Kidney epithelial cell (primary cell): ENCODE measurements at regions not wholly inside any gene's neighbourhood (a gene's known extent, or its start where the extent isn't known, plus 50 kb on each side); places are given as distances from the start of the nearest gene placed in this dataset.
"Not testable (repeated sequence)": the region's sequence is repeated elsewhere in the genome, so short reads cannot be mapped to it uniquely, and the experiment has no call there.

Experiments used
- DNase-seq: peaks from one replicate; pipeline ENCODE4 v3.0.0-alpha.2; 2010; ENCODE audit warnings: low read depth
- H3K27me3 ChIP-seq: 2 replicates; pipeline ENCODE4 v1.6.0; 2011; ENCODE audit warnings: low read length; ENCODE audit not compliant: control insufficient read depth, insufficient read depth
- H3K36me3 ChIP-seq: 2 replicates; pipeline ENCODE4 v1.5.1; 2011; ENCODE audit warnings: low read length; ENCODE audit not compliant: control insufficient read depth, insufficient read depth
- H3K4me3 ChIP-seq: 2 replicates; pipeline ENCODE4 v1.5.1; 2011; ENCODE audit warnings: low read depth, mild to moderate bottlenecking, control low read depth, low read length
- TF ChIP-seq, protein P1 (sequence below): IDR thresholded peaks from 2 replicates; pipeline ENCODE4 v1.5.1; 2011; ENCODE audit warnings: mild to moderate bottlenecking, moderate library complexity, low read length, control low read depth, inconsistent platforms; ENCODE audit not compliant: insufficient read depth, poor library complexity, severe bottlenecking

DNA sequence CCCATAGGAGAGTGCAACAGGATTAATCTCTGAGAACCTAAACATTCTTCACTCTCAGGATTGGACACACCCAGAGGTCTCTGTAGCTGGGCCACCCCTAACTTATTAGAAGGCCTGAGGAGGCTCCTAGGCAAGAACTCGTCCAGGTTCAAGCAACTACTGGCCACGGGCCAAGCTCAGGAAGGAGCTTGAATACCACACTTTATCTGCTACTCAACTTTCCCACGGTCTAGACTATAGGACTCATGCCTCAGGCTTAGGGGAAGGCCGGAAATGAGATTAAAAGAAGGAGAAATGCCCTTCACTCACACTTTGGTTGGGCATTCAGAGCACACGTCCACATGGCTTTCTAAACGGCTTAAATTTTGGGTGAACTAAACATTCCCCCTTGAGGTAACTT is 142.8 kb upstream of the PHYHIPL start:
- TF ChIP-seq, protein P1, sequence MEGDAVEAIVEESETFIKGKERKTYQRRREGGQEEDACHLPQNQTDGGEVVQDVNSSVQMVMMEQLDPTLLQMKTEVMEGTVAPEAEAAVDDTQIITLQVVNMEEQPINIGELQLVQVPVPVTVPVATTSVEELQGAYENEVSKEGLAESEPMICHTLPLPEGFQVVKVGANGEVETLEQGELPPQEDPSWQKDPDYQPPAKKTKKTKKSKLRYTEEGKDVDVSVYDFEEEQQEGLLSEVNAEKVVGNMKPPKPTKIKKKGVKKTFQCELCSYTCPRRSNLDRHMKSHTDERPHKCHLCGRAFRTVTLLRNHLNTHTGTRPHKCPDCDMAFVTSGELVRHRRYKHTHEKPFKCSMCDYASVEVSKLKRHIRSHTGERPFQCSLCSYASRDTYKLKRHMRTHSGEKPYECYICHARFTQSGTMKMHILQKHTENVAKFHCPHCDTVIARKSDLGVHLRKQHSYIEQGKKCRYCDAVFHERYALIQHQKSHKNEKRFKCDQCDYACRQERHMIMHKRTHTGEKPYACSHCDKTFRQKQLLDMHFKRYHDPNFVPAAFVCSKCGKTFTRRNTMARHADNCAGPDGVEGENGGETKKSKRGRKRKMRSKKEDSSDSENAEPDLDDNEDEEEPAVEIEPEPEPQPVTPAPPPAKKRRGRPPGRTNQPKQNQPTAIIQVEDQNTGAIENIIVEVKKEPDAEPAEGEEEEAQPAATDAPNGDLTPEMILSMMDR, result no peak
- Histone ChIP-seq H3K4me3 (no peak overlapping the region), H3K27me3 (no peaks in the 10 kb centered on the region), H3K36me3 (no peaks in the 10 kb centered on the region)
- DNase-seq, result no peak

DNA sequence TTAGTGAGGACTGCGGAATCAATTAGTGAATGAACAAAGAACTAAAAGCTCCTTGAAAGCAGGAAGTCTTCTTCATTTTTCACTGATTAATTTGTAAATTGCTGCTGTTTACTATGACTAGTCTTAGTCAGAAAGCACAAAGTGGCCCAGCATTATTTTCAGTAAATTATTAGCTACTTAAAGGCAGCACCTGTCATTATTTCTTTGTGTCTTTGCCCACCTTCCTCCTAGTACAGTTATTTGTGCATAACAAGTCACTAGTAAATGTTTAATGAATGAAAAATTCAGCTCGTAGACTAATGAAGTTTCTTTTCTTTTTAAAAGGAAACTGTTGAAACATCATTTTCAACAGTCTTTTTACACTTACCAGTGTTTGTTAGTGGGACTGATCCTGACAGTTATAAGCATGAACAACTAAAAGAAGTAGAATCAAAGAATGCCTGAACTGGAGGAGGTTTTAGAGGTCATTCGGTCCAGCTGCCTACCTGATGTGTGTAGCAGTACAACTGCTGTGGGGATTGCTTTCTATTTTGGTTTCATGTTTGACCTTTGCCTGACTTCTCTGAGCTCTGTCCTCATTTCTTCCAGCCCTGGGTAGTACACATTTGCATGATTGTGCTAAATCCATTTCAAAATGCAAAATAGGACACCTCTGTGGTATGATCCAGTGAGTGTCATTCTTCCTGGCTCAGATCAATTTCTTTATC is 140.0 kb upstream of the PHYHIPL start:
- TF ChIP-seq, protein P1, result no peak
- no peak overlapping the region for H3K4me3 ChIP-seq
- H3K27me3 ChIP-seq, result no peaks in the 10 kb centered on the region
- H3K36me3 ChIP-seq, result no peaks in the 10 kb centered on the region
- no peak for DNase-seq

DNA sequence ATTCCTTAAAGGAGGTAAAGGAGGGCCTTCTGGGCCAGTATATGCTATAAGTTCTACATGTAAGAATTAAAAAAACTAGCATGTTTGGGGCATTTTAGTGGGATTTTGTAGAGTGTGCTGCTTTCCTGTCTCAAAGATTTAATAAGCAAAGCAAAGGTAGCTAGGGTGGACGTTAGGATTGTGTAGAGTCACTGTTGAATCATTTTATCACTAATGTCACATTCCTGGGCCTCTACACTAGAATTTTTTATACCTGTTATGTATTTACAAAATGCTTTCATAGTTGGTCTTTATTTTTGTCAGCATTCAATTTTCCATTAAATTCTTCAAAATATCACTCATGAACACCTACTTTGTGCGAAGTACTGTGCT is 139.4 kb upstream of the PHYHIPL start:
- no peaks in the 10 kb centered on the region for H3K27me3 ChIP-seq
- DNase-seq, result no peak
- no peaks in the 10 kb centered on the region for H3K36me3 ChIP-seq
- H3K4me3 ChIP-seq, result no peak overlapping the region
- TF ChIP-seq, protein P1, result no peak

DNA sequence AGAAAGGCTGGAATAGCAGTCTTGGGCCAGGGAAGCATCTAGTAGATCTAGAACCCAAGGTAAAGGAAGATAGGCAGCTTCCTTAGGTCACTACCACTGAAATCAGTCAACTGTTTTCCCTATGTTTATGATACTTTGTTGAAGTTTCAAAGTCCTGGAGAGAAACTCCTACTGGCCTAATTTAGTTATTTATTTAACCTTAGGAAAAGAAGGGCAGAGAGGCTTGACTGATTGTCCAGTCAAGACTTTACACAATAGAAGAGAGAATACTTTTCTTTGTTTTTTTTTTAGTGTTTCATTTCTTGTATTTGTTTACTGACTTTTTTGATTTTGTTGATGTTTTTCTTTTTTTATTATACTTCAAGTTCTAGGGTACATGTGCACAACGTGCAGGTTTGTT is 138.9 kb upstream of the PHYHIPL start:
- TF ChIP-seq, protein P1, result no peak
- Histone ChIP-seq H3K27me3 (no peaks in the 10 kb centered on the region), H3K36me3 (no peaks in the 10 kb centered on the region), H3K4me3 (no peak overlapping the region)
- DNase-seq, result no peak

DNA sequence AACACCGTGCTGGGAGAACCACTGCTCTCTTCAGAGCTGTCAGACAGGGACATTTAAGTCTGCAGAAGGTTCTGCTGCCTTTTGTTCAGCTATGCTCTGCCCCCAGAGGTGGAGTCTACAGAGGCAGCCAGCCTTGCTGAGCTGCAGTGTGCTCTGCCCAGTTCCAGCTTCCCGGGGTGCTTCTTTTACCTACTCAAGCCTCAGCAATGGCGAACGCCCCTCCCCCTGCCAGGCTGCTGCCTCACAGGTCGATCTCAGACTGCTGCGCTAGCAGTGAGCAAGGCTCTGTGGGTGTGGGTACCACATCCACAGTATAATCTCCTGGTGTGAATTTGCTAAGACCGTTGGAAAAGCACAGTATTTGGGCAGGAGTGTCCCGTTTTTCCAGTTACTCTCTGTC is 133.1 kb upstream of the PHYHIPL start:
- H3K4me3 ChIP-seq, H3K36me3 ChIP-seq, DNase-seq, H3K27me3 ChIP-seq: not testable (repeated sequence)

DNA sequence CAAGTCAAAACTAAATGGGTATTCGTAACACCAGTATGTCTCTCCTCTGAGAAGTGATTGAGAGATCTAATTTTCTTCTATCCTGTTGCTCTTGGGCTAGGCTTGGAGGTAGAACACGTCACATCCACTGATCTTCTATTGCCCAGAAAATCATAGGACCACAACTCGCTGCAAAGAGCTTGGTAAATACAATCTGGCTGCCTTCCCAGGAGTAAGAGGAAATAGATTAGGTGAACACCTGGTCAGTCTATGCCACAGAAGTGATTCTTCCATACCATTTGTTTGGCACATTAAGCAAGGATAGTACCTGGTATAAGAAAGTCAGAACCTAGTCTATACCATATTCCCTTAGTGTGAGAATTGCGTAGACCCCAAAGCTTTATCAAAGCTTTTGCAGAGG is 129.3 kb upstream of the PHYHIPL start:
- H3K4me3 ChIP-seq, result no peak overlapping the region
- DNase-seq, result no peak
- no peaks in the 10 kb centered on the region for H3K27me3 ChIP-seq
- TF ChIP-seq, protein P1, result no peak
- H3K36me3 ChIP-seq, result no peaks in the 10 kb centered on the region
